HepG2 (cell line): ENCODE measurements at regions not wholly inside any gene's neighbourhood (a gene's known extent, or its start where the extent isn't known, plus 50 kb on each side); places are given as distances from the start of the nearest gene placed in this dataset.

ENCODE experiments used
- ATAC-seq: fragments of 200-7000 bp; cut with Tn5 transposase; 3 replicates; pipeline ENCODE4 v1.9.1; 2020; ENCODE audit warnings: mild to moderate bottlenecking, moderate library complexity
- BruUV-seq: library from RNA; stranded (reverse); fragments of 400-500 nt; replicated peaks from 2 replicates; lab custom pipeline; 2021; lab: Mats Ljungman, UMichigan
- CTCF ChIA-PET: fragments of 300-600 bp; formaldehyde crosslinking; extraction: SDS; loops from one replicate; lab custom pipeline; 2021; ENCODE audit warnings: low total read pairs, inconsistent platforms, low intra/inter-chr PET ratio; lab: Yijun Ruan, JAX
- POLR2A ChIA-PET: fragments of 350-600 bp; sonication (Branson Sonifier 250); formaldehyde crosslinking; loops from one replicate; lab custom pipeline; 2020; ENCODE audit warnings: antibody characterized with exemption, inconsistent platforms; lab: Yijun Ruan, JAX
- DNase-seq: peaks from one replicate; pipeline ENCODE4 v3.0.0-alpha.2; 2015; ENCODE audit warnings: low spot score
- FAIRE-seq: peaks from 3 replicates; lab custom pipeline; 2011; peaks lifted over from hg19 to GRCh38; lab: Jason Lieb, UNC
- H2AFZ ChIP-seq: one replicate; pipeline ENCODE4 v1.6.1; 2011; ENCODE audit warnings: low read length, inconsistent platforms
- H3K27ac ChIP-seq: fragments of 300-600 bp; 3 replicates; pipeline ENCODE4 v1.8.0; 2011; ENCODE audit warnings: mixed run types, mild to moderate bottlenecking, mixed read lengths, low read length, inconsistent platforms; ENCODE audit not compliant: insufficient read depth; ENCODE audit errors: extremely low read length
- H3K27me3 ChIP-seq, 2 experiments: fragments of 200-600 bp in 1 of 2; 2 replicates in 1 of 2; 3 replicates in 1 of 2; pipeline versions ENCODE4 v1.6.0 to v1.8.0; 2011; ENCODE audit warnings: low read length in 2 of 2, mild to moderate bottlenecking in 2 of 2, moderate library complexity in 2 of 2, inconsistent platforms in 1 of 2; ENCODE audit not compliant: insufficient read depth in 2 of 2, control insufficient read depth in 1 of 2
- H3K36me3 ChIP-seq, 2 experiments: fragments of 200-600 bp in 1 of 2; replicated peaks in 1 of 2; 2 replicates in 1 of 2; 3 replicates in 1 of 2; pipeline versions ENCODE4 v1.5.1 to v1.8.0; 2011; ENCODE audit warnings: low read length in 2 of 2, inconsistent platforms in 1 of 2; ENCODE audit not compliant: insufficient read depth in 2 of 2, control insufficient read depth in 1 of 2
- H3K4me1 ChIP-seq: 2 replicates; pipeline ENCODE4 v1.5.1; 2012; ENCODE audit warnings: low read length, inconsistent platforms; ENCODE audit not compliant: insufficient read depth
- H3K4me2 ChIP-seq: 2 replicates; pipeline ENCODE4 v1.6.0; 2011; ENCODE audit warnings: low read depth, low read length, inconsistent platforms
- H3K4me3 ChIP-seq, 3 experiments: fragments of 200-600 bp in 1 of 3; sonication (generic), shearing (Covaris generic) in 1 of 3; replicated peaks in 1 of 3; 2 replicates each; pipeline ENCODE4 v1.5.1; 2011 to 2016; ENCODE audit warnings: low read length in 3 of 3, inconsistent platforms in 2 of 3, low read depth in 2 of 3, mild to moderate bottlenecking in 2 of 3, control low read depth in 1 of 3, mixed read lengths in 1 of 3; ENCODE audit not compliant: insufficient read depth in 1 of 3
- H3K79me2 ChIP-seq: one replicate; pipeline ENCODE4 v1.6.1; 2011; ENCODE audit warnings: low read length, inconsistent platforms; ENCODE audit not compliant: insufficient read depth
- H3K9ac ChIP-seq: 2 replicates; pipeline ENCODE4 v1.6.0; 2011; ENCODE audit warnings: mild to moderate bottlenecking, low read depth, low read length, inconsistent platforms; ENCODE audit not compliant: insufficient read depth
- H3K9me3 ChIP-seq: 2 replicates; pipeline ENCODE4 v1.5.1; 2012; ENCODE audit warnings: mild to moderate bottlenecking, low read length
- H4K20me1 ChIP-seq: 2 replicates; pipeline ENCODE4 v1.6.0; 2011; ENCODE audit warnings: inconsistent platforms, mild to moderate bottlenecking, low read length, moderate library complexity; ENCODE audit not compliant: insufficient read depth
- MAFF ChIP-seq: IDR thresholded peaks from 2 replicates; pipeline ENCODE4 v1.6.1; 2011; ENCODE audit warnings: low read depth, low read length, improper control_type of control experiment
- MAFK ChIP-seq, 2 experiments: IDR thresholded peaks in 1 of 2; conservative IDR thresholded peaks in 1 of 2; 2 replicates each; pipeline ENCODE4 v1.6.1; 2011; ENCODE audit warnings: improper control_type of control experiment in 2 of 2, low read length in 2 of 2
- NCOR1 ChIP-seq: fragments of 200-600 bp; sonication (generic); IDR thresholded peaks from 2 replicates; pipeline ENCODE4 v1.7.0; 2017; ENCODE audit warnings: antibody characterized with exemption, low read length, borderline replicate concordance
- ZMYM4 ChIP-seq: sonication (generic); formaldehyde crosslinking; IDR thresholded peaks from 2 replicates; pipeline ENCODE4 v1.8.1; 2023; ENCODE audit warnings: mild to moderate bottlenecking, missing genetic modification reagents
- ZSCAN29 ChIP-seq: sonication (generic); formaldehyde crosslinking; conservative IDR thresholded peaks from 2 replicates; pipeline ENCODE4 v1.4.0; 2020; ENCODE audit warnings: mild to moderate bottlenecking, missing genetic modification reagents
- WGBS: methylation state at CpG from one replicate; pipeline ENCODE4 v1.1.6; 2017; ENCODE audit warnings: low lambda C conversion rate; 5-methylcytosine and 5-hydroxymethylcytosine counted together
- in situ Hi-C: cut with HindIII; loops from 2 replicates; pipeline ENCODE4 v1.10.0; 2017; ENCODE audit warnings: low pct_unique_long_range_greater_than_20kb; ENCODE audit not compliant: extremely low pct_ligation_motif_present
- intact Hi-C: fragments of 100-400 bp; cut with micrococcal nuclease; formaldehyde crosslinking; loops from one replicate; pipeline ENCODE4 v1.10.0; 2022; ENCODE audit not compliant: unreplicated experiment

GRCh38 chr6:91465393-91465792 lies 878.5 kb upstream of the MAP3K7 start:
- H3K9ac ChIP-seq = no peak overlapping the region
- TF ChIP-seq ZMYM4 (CRISPR knock-in tag) = no peak
- TF ChIP-seq NCOR1 = no peak
- TF ChIP-seq, all 625 proteins: peak for 0
- in situ Hi-C loops = no loop called here
- Histone ChIP-seq H3K27me3 (no peaks in the 10 kb centered on the region), H3K36me3 (no peaks in the 10 kb centered on the region), H3K79me2 (no peaks in the 10 kb centered on the region), H3K9me3 (no peaks in the 10 kb centered on the region), H3K4me1 (no peaks in the 10 kb centered on the region), H3K27ac (no peak overlapping the region), H4K20me1 (no peaks in the 10 kb centered on the region), H3K4me2 (no peak overlapping the region), H3K4me3 (no peak overlapping the region), H2AFZ (no peak overlapping the region)
- CTCF ChIA-PET = no interaction called here
- no peak for ATAC-seq
- WGBS = 5% methylated on average over 3 of the region's 3 CpGs
- FAIRE-seq = no peak
- POLR2A ChIA-PET = no interaction called here
- DNase-seq = no peak
- intact Hi-C loops = no loop called here
- no TSS peak for BruUV-seq

DNA sequence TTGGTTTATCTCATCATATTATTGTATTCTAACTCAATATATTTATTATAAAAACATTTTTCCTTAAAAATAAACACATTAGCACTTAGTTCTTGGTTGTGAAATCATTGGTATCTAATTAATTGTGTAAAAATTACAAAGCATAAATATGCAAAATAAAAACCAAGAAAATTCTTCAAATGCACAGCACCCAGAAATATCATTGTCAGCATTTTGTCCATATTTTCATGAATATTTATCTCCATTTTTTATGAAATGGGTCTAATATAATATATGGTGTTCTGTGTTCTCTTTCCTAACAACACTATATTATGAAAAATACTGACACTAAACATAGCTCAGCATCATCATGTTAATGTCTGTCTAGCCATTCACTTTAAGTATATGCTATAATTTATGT lies 877.8 kb upstream of the MAP3K7 start:
- H3K9me3 ChIP-seq = no peaks in the 10 kb centered on the region
- no peak for FAIRE-seq
- TF ChIP-seq ZSCAN29 (CRISPR knock-in tag) (no peak), MAFK (conservative IDR thresholded peaks at IDR 0.05 in 1 of 2, IDR thresholded peaks at IDR 0.05 in 1 of 2; ENCODE audit: low read length in 2 of 2) (peak; percentile 76 to 85), MAFF (peak; percentile 77)
- ChIA-PET POLR2A (no interaction called here), CTCF (no interaction called here)
- no peaks in the 10 kb centered on the region for H3K79me2 ChIP-seq
- no peak for DNase-seq
- H4K20me1 ChIP-seq = no peaks in the 10 kb centered on the region
- no peaks in the 10 kb centered on the region for H3K27me3 ChIP-seq
- intact Hi-C loops = no loop called here
- in situ Hi-C loops = no loop called here
- H3K9ac ChIP-seq = no peak overlapping the region
- H3K4me3 ChIP-seq = no peak overlapping the region
- BruUV-seq = no TSS peak
- H3K36me3 ChIP-seq = no peaks in the 10 kb centered on the region
- no peak overlapping the region for H3K4me2 ChIP-seq
- H2AFZ ChIP-seq = no peak overlapping the region
- ATAC-seq = no peak
- no peak overlapping the region for H3K27ac ChIP-seq
- no peaks in the 10 kb centered on the region for H3K4me1 ChIP-seq
